ENCODE measurements at regions not wholly inside any gene's neighbourhood (a gene's known extent, or its start where the extent isn't known, plus 50 kb on each side); places are given as distances from the start of the nearest gene placed in this dataset.

DNA sequence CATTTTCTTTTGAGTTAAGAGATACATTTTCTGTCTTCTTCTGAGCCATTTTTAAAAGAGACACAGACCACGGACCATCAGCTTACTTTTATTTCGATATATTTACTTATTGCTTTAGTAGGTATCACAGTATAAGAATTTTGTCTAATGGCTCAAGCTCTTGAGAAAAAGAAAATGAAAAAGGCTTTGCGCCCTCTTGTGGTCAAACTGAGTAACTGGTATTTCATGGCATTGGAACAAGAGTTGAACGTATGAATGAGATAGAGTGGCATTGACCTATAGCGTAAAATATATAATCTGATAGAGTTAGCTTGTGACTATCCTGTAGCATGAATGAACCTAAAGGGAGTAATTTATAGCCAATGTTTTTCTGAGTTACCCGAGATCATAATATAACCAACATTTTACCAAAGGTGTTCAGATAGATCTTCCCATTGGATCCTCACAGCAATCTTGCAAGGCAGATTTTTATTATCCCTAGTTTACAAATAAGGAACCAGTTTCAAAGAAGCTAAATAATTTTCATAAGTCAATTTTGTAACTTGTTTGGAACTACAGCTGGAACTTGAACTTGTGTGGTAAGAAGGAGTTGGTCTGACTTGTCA, 154.6 kb downstream of the POLR2M start:
- no peak overlapping the region for H3K4me3 ChIP-seq
- in situ Hi-C loops (cut with MboI; ENCODE audit: low sequenced_read_pairs in 4 of 4), result loop anchor here (5.0 to 25.0 kb wide), 7 partner anchors 129 to 306 kb away; partner anchors contain the start of gene ALDH1A2 (in 2 of the 4)
- no peaks in the 10 kb centered on the region for H3K4me1 ChIP-seq
- H3K27me3 ChIP-seq, result no peaks in the 10 kb centered on the region
- no peaks in the 10 kb centered on the region for H3K36me3 ChIP-seq
- DNase-seq (no peak), ATAC-seq (peak in 1 of 2 donors; percentile 29)
- no peak overlapping the region for H3K27ac ChIP-seq
- intact Hi-C loops (cut with DNase I; ENCODE audit: low total_unique reads), result loop anchor here (2.0 to 5.0 kb wide), 3 partner anchors 114 to 300 kb away; partner anchors contain the start of gene ALDH1A2
- H3K9me3 ChIP-seq, result no peaks in the 10 kb centered on the region
- TF ChIP-seq, protein P1, sequence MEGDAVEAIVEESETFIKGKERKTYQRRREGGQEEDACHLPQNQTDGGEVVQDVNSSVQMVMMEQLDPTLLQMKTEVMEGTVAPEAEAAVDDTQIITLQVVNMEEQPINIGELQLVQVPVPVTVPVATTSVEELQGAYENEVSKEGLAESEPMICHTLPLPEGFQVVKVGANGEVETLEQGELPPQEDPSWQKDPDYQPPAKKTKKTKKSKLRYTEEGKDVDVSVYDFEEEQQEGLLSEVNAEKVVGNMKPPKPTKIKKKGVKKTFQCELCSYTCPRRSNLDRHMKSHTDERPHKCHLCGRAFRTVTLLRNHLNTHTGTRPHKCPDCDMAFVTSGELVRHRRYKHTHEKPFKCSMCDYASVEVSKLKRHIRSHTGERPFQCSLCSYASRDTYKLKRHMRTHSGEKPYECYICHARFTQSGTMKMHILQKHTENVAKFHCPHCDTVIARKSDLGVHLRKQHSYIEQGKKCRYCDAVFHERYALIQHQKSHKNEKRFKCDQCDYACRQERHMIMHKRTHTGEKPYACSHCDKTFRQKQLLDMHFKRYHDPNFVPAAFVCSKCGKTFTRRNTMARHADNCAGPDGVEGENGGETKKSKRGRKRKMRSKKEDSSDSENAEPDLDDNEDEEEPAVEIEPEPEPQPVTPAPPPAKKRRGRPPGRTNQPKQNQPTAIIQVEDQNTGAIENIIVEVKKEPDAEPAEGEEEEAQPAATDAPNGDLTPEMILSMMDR (IDR thresholded peaks at IDR 0.05 in 4 of 5, conservative IDR thresholded peaks at IDR 0.05 in 1 of 5), result peak; percentile 61 to 82 (median 81)
- TF ChIP-seq POLR2A (IDR thresholded peaks at IDR 0.05), result no peak

DNA sequence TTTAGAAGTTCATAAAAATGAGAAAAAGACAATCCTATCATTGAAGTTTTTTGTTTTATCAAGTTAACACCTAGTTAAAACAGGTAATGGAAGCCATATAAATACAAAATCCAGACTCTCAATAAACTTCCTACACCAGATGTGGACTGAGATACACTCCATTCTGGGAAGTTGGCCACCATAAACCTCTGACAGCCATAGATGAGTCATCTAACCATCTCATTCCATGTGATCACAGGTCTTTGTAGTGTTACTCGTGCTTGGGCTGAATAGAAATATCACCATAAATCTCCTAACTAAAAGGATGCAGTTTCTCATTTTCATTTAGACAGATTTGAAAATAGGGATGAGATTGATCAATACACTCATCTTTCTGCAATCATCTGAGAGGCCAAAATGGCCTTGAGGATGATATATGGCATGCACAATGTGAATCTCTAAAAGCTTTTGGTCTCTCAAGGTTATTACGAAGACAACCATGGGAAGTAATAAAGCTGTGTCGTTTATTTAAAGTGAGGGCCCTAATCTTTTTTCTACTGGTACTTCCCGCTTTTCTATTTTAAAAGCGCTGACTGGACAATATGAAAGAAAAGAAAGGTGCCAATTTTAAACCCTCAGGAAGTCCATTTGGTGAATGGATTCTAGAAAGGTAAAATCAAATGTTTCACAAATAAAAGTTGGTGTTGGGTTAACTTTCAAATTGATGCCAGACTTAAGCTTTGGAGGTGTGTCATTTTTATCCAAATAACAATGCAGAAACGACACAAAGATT, 155.5 kb downstream of the POLR2M start:
- no peak for DNase-seq
- TF ChIP-seq POLR2A (IDR thresholded peaks at IDR 0.05), result no peak
- TF ChIP-seq, protein P1 (IDR thresholded peaks at IDR 0.05 in 4 of 5, conservative IDR thresholded peaks at IDR 0.05 in 1 of 5), result no peak
- intact Hi-C loops (cut with DNase I; ENCODE audit: low total_unique reads), result loop anchor here (2.0 to 5.0 kb wide), 3 partner anchors 115 to 301 kb away; partner anchors contain the start of gene ALDH1A2
- no peaks in the 10 kb centered on the region for H3K27me3 ChIP-seq
- ATAC-seq, result no peak
- no peak overlapping the region for H3K4me3 ChIP-seq
- in situ Hi-C loops (cut with MboI; ENCODE audit: low sequenced_read_pairs in 4 of 4), result loop anchor here (5.0 to 25.0 kb wide), 7 partner anchors 130 to 307 kb away; partner anchors contain the start of gene ALDH1A2 (in 2 of the 4)
- no peak overlapping the region for H3K27ac ChIP-seq
- no peaks in the 10 kb centered on the region for H3K4me1 ChIP-seq
- H3K9me3 ChIP-seq, result no peaks in the 10 kb centered on the region
- H3K36me3 ChIP-seq, result no peaks in the 10 kb centered on the region

DNA sequence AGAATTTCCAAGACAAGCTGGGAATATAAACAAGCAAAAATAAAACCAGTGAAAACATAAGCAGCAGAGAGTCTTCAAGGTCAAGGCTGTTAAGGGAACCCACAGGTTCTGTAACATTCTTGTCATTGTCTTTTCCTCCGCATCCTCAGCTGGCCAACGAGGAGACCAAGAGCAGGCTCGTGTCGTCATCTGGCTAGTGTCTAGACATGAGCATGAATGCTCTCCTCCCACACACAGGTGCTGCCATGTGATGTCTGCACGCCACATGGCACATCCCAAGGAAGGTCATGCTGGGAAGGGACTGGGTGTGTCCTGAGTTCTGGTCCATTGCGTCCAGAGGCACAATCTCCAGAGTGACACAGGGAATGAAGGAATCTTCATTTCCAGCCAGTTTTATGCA, 156.2 kb downstream of the POLR2M start:
- no peak for TF ChIP-seq POLR2A (IDR thresholded peaks at IDR 0.05)
- TF ChIP-seq, protein P1 (IDR thresholded peaks at IDR 0.05 in 4 of 5, conservative IDR thresholded peaks at IDR 0.05 in 1 of 5), result no peak
- Histone ChIP-seq H3K36me3 (no peaks in the 10 kb centered on the region), H3K27me3 (no peaks in the 10 kb centered on the region), H3K27ac (no peak overlapping the region), H3K9me3 (no peaks in the 10 kb centered on the region), H3K4me1 (no peaks in the 10 kb centered on the region), H3K4me3 (no peak overlapping the region)
- ATAC-seq (no peak), DNase-seq (no peak)
- in situ Hi-C loops (cut with MboI; ENCODE audit: low sequenced_read_pairs in 4 of 4), result loop anchor here (5.0 to 25.0 kb wide), 7 partner anchors 130 to 308 kb away; partner anchors contain the start of gene ALDH1A2 (in 2 of the 4)
- intact Hi-C loops (cut with DNase I; ENCODE audit: low total_unique reads), result loop anchor here (5.0 kb wide), 2 partner anchors 115 to 205 kb away; partner anchors contain the start of gene ALDH1A2

DNA sequence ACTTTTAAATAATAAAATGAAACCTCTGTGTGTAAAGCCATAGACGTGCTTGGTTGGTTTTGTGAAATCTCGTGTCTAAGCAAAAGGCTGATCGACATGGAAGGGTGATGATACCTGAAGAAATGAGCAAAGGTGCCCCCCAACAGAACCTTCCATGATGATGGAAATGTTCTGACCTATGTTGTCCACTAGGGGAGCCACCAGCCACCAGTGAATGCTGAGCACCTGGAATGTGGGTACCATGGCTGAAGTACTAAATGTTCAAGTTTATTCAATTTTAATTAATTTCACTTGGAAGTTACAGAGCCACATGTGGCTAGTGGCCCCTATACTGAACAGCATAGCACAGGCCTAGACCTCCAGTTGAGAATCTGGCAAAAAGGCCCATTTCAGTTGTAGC, 158.8 kb downstream of the POLR2M start:
- Histone ChIP-seq H3K27ac (no peak overlapping the region), H3K36me3 (no peaks in the 10 kb centered on the region), H3K4me1 (no peaks in the 10 kb centered on the region), H3K4me3 (no peak overlapping the region), H3K9me3 (no peaks in the 10 kb centered on the region), H3K27me3 (no peaks in the 10 kb centered on the region)
- intact Hi-C loops (cut with DNase I; ENCODE audit: low total_unique reads) (loop anchor here (5.0 kb wide), 1 partner anchor 198 kb away; no protein-coding TSS in a partner anchor), in situ Hi-C loops (cut with MboI; ENCODE audit: low sequenced_read_pairs in 4 of 4) (loop anchor here (10.0 to 25.0 kb wide), 6 partner anchors 197 to 310 kb away; partner anchors contain the start of gene ALDH1A2 (in 2 of the 4))
- ATAC-seq, result no peak
- DNase-seq, result no peak
- no peak for TF ChIP-seq POLR2A (IDR thresholded peaks at IDR 0.05)
- TF ChIP-seq, protein P1 (IDR thresholded peaks at IDR 0.05 in 4 of 5, conservative IDR thresholded peaks at IDR 0.05 in 1 of 5), result peak in 2 of 5 experiments; percentile 15 to 17

Data from gastrocnemius medialis (tissue), 4 donors.